ENCODE measurements at regions not wholly inside any gene's neighbourhood (a gene's known extent, or its start where the extent isn't known, plus 50 kb on each side); places are given as distances from the start of the nearest gene placed in this dataset.

DNA sequence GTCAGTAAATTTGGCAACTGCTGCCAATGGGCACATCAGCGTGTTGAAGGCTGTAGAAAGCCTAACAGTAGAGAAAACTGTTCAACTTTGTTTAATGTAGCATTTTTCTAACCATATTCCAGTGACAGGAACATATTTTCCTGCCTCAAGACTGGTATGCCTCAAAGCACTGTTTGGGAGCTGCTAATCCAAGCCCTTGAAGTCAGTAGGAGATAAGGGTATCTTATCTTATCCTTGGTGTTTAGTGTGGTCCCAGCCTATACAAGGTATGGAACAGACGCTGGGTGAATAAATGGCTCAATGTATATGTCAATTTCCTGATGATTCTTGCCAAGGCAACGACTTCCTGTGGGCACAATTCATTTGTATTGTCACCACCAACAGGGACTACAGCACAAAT is 97.5 kb upstream of the CREB5 start:
- TF ChIP-seq CTCF (conservative IDR thresholded peaks at IDR 0.05; ENCODE audit: low read length): no peak
- no peak for TF ChIP-seq EZH2phosphoT487 (IDR thresholded peaks at IDR 0.05; ENCODE audit: borderline replicate concordance, low read depth, low read length)

All from OCI-LY7 (cell line).